WTC11 (cell line): ENCODE measurements at regions not wholly inside any gene's neighbourhood (a gene's known extent, or its start where the extent isn't known, plus 50 kb on each side); places are given as distances from the start of the nearest gene placed in this dataset.

Experiments
- ATF1 ChIP-seq: sonication (generic); formaldehyde crosslinking; IDR thresholded peaks from 2 replicates; pipeline ENCODE4 v1.8.1; 2023; ENCODE audit warnings: mild to moderate bottlenecking, moderate library complexity, missing genetic modification reagents
- ATF3 ChIP-seq: sonication (generic); formaldehyde crosslinking; conservative IDR thresholded peaks from 2 replicates; pipeline ENCODE4 v1.8.1; 2022; ENCODE audit warnings: mild to moderate bottlenecking, missing genetic modification reagents
- CTCF ChIP-seq: fragments of 200-600 bp; IDR thresholded peaks from 2 replicates; pipeline ENCODE4 v1.8.0; 2022; ENCODE audit warnings: antibody characterized with exemption
- FOXJ3 ChIP-seq: sonication (generic); formaldehyde crosslinking; IDR thresholded peaks from 2 replicates; pipeline ENCODE4 v1.9.0; 2021; ENCODE audit warnings: missing genetic modification reagents, mild to moderate bottlenecking, borderline replicate concordance
- NR3C1 ChIP-seq: sonication (generic); formaldehyde crosslinking; conservative IDR thresholded peaks from 2 replicates; pipeline ENCODE4 v1.8.1; 2023; ENCODE audit warnings: low read depth, mild to moderate bottlenecking, missing genetic modification reagents
- TP53 ChIP-seq: sonication (generic); formaldehyde crosslinking; IDR thresholded peaks from 2 replicates; pipeline ENCODE4 v1.8.1; 2023; ENCODE audit warnings: mild to moderate bottlenecking, missing genetic modification reagents
- ZBTB21 ChIP-seq: sonication (generic); formaldehyde crosslinking; IDR thresholded peaks from 2 replicates; pipeline ENCODE4 v1.8.1; 2023; ENCODE audit warnings: mild to moderate bottlenecking, missing genetic modification reagents, borderline replicate concordance

- no peak for TF ChIP-seq CTCF
- TF ChIP-seq ATF1 = no peak
- no peak for TF ChIP-seq ZBTB21
- no peak for TF ChIP-seq ATF3 (CRISPR knock-in tag)
- no peak for TF ChIP-seq FOXJ3
- TF ChIP-seq NR3C1 = no peak
- no peak for TF ChIP-seq TP53 (CRISPR knock-in tag)
Measured at GRCh38 chrX:113966791-113967190, 617.1 kb upstream of the HTR2C start.
